Stimulated activated naive CD8-positive, alpha-beta T cell treated with anti-CD3 and anti-CD28 coated beads, Interleukin-15, amount 100 ng/mL, for 72 hours (primary cell): ENCODE measurements at regions not wholly inside any gene's neighbourhood (a gene's known extent, or its start where the extent isn't known, plus 50 kb on each side); places are given as distances from the start of the nearest gene placed in this dataset.
A peak's percentile ranks its signal among the peaks of the same experiment; 100 is the strongest.

Experiments
- ATAC-seq: fragments of 150-1000 bp; cut with Tn5 transposase; 2 replicates; pipeline ENCODE4 v1.10.0; 2021; ENCODE audit warnings: mild to moderate bottlenecking, moderate library complexity
- DNase-seq, 2 donors: peaks; one replicate each; pipeline ENCODE4 v3.0.0; 2021 to 2022
- H3K27ac Mint-ChIP-seq, 2 donors: one replicate each; pipeline ENCODE4 v1.8.0; 2022; ENCODE audit warnings: mild to moderate bottlenecking in 2 of 2, mixed read lengths in 2 of 2, moderate library complexity in 2 of 2
- H3K27me3 Mint-ChIP-seq: one replicate; pipeline ENCODE4 v1.8.0; 2022; ENCODE audit warnings: mixed read lengths
- H3K4me1 Mint-ChIP-seq: one replicate; pipeline ENCODE4 v1.8.0; 2022; ENCODE audit warnings: mild to moderate bottlenecking, mixed read lengths
- H3K4me3 Mint-ChIP-seq, 2 donors: one replicate each; pipeline ENCODE4 v1.8.0; 2022; ENCODE audit warnings: mild to moderate bottlenecking in 2 of 2, mixed read lengths in 2 of 2, moderate library complexity in 1 of 2
- H3K9me3 Mint-ChIP-seq, 2 donors: one replicate each; pipeline ENCODE4 v1.8.0; 2022; ENCODE audit warnings: mixed read lengths in 2 of 2

DNA sequence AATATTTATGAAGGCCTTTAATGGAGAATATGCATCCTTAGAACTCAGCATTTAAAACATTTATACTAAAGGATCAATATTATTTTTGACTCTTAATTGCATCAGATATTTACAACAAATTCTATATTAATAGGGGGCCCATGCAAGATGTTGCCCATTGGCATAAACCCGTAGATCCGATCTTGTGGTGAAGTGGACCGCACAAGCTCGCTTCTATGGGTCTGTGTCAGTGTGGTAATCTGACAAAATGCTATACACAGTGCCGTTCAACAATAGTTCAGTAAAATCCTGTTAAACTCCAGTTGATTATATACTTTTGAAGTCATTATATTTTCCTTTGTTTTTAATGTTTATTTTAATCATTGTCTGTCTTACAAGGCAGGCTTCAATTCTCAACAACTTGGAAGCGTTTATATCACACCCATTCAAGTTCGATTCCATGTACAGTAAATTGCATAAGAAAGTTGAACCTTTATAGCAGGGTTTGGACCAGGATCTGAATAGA is 809.2 kb downstream of the USP25 start:
- Mint-ChIP-seq H3K27ac (no peak overlapping the region), H3K27me3 (no peaks in the 10 kb centered on the region), H3K9me3 (no peaks in the 10 kb centered on the region), H3K4me3 (no peak overlapping the region), H3K4me1 (no peaks in the 10 kb centered on the region)
- DNase-seq (no peak), ATAC-seq (no peak)

GRCh38 chr21:16540966-16541727 is 811.4 kb downstream of the USP25 start:
- no peaks in the 10 kb centered on the region for H3K27me3 Mint-ChIP-seq
- no peaks in the 10 kb centered on the region for H3K9me3 Mint-ChIP-seq
- H3K4me3 Mint-ChIP-seq, result no peak overlapping the region
- H3K27ac Mint-ChIP-seq, result no peak overlapping the region
- no peak for DNase-seq
- no peak for ATAC-seq
- H3K4me1 Mint-ChIP-seq, result no peaks in the 10 kb centered on the region

- H3K4me1 Mint-ChIP-seq, result no peaks in the 10 kb centered on the region
- no peaks in the 10 kb centered on the region for H3K9me3 Mint-ChIP-seq
- H3K27ac Mint-ChIP-seq, result no peak overlapping the region
- ATAC-seq (no peak), DNase-seq (no peak)
- no peak overlapping the region for H3K4me3 Mint-ChIP-seq
- no peaks in the 10 kb centered on the region for H3K27me3 Mint-ChIP-seq
These were observed 820.3 kb downstream of the USP25 start for GRCh38 chr21:16550118-16550517.

DNA sequence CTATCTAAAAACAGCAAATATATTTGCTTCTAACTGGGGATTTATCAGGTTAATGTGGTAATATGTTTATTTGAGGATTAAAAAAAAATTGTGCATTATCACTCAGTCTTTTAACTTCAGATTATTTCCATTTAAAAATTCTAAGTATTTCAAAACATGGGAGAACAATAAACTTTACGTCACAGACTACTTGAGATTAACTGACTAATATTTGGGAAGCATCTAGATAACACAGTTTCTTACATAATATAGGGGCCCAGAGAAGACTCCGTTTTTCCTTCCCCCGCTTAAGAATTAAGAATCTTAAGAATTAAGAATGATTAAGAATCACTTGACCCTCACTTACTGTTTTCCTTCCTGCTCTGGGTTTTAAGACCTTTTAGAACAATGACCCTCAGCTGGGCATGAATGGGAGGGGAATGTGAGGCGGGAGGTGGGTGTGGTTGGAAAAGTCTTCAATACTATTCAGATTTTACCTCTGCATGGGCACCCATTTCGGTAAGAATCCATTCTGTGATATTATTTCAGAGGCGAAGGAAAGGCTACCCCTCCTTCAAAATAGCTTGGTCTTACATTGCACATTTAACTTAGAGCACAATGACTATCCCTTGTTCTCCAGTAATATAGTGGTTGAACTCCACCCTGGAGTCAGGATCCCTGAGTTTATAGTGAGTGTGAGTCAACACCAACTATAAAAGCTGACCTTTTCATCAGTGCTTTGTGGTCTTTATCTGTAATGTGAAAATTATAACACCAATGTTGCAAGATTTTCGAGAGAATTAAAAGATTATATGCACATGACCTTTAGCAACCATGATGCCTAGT is 821.3 kb downstream of the USP25 start:
- no peak overlapping the region for H3K27ac Mint-ChIP-seq
- H3K4me3 Mint-ChIP-seq, result no peak overlapping the region
- DNase-seq (no peak), ATAC-seq (no peak)
- H3K4me1 Mint-ChIP-seq, result no peaks in the 10 kb centered on the region
- H3K9me3 Mint-ChIP-seq, result no peaks in the 10 kb centered on the region
- H3K27me3 Mint-ChIP-seq, result no peaks in the 10 kb centered on the region

DNA sequence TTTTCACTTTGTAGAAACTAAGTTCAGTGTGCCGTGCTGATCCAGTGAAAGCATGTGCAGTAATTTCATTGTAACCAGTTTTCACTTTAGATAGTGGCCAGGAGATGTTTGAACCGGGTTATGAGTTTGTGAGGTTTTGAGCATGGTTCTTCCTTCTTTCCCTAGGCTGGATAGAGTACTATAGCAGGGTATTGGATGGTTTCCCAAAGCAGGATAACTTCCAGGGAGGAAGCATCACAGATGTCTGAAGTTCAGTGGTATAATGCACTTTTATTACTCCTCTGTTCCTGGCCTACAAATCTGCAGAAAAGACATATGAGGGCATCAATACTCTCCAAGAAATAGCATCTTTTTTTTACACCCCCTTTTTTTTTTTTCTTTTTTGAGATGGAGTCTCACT is 823.1 kb downstream of the USP25 start:
- ATAC-seq (no peak), DNase-seq (no peak)
- Mint-ChIP-seq H3K4me1 (no peaks in the 10 kb centered on the region), H3K27ac (no peak overlapping the region), H3K4me3 (no peak overlapping the region), H3K27me3 (no peaks in the 10 kb centered on the region), H3K9me3 (no peaks in the 10 kb centered on the region)

DNA sequence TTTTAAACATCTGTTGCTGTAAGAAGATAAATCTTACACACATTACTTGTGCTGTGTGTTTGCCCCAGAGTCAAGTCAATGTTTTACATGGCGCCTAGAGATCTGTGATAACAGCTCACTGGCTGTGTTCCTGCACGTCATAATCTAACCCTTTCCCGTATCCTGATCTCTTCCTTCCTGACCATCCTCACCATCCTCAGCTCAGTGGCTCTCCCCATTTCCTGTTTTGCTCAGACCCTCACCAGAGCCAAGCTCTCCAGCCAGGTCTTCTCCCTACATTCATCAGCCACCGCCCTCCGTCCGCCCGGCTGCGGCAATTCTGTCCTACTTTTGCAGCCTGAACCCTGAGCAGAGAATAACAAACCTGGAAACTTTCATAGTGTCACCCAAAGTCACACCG is 824.7 kb downstream of the USP25 start:
- Mint-ChIP-seq H3K4me3 (no peak overlapping the region), H3K4me1 (no peaks in the 10 kb centered on the region), H3K27ac (no peak overlapping the region), H3K27me3 (no peaks in the 10 kb centered on the region), H3K9me3 (no peaks in the 10 kb centered on the region)
- ATAC-seq (no peak), DNase-seq (no peak)

- ATAC-seq (no peak), DNase-seq (no peak)
- no peak overlapping the region for H3K4me3 Mint-ChIP-seq
- no peaks in the 10 kb centered on the region for H3K4me1 Mint-ChIP-seq
- H3K9me3 Mint-ChIP-seq, result no peaks in the 10 kb centered on the region
- H3K27me3 Mint-ChIP-seq, result no peaks in the 10 kb centered on the region
- no peak overlapping the region for H3K27ac Mint-ChIP-seq
These were observed 833.3 kb downstream of the USP25 start for GRCh38 chr21:16563116-16563515.

DNA sequence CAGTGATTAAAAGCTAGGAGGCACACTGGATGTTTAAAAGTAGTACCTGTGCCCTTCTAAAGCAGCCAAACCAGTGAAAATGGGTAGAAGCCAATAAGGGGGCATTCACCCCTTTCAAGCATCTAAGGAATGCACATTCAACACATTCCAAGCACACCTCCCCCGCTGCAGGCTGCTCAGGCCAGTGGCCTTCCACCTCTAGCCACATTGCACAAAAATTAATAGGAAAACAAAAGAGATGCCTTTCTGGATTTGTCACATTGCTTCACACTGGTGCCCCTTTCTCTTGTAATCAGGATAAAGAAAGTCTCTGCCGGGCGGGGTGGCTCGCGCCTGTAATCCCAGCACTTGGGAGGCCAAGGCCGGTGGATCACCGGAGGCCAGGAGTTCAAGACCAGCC is 834.0 kb downstream of the USP25 start:
- Mint-ChIP-seq H3K4me3 (no peak overlapping the region), H3K27ac (no peak overlapping the region), H3K4me1 (no peaks in the 10 kb centered on the region), H3K27me3 (no peaks in the 10 kb centered on the region), H3K9me3 (no peaks in the 10 kb centered on the region)
- no peak for DNase-seq
- ATAC-seq, result no peak

- no peak overlapping the region for H3K4me3 Mint-ChIP-seq
These were observed 838.5 kb downstream of the USP25 start for GRCh38 chr21:16568244-16568643.

DNA sequence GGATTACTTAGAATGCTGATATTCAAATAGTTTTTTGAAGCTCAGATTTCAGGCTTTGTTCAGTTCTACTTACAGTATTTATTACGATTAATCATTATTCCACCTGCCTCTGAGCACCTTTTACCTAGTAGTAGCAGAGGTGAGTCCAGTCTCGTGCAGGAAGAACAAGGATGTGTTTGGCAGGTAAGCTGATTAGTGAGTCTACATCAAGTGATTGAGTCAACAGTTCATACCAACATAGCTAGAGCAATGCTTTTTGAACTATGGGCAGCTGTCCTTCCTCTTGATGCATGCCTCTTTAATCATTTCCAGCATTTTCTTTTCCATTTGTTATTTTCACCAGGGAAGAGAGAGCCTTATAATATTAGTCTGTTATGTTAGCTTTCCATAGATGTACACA is 838.9 kb downstream of the USP25 start:
- no peaks in the 10 kb centered on the region for H3K27me3 Mint-ChIP-seq
- ATAC-seq (no peak), DNase-seq (no peak)
- H3K27ac Mint-ChIP-seq, result no peak overlapping the region
- H3K4me1 Mint-ChIP-seq, result no peaks in the 10 kb centered on the region
- no peak overlapping the region for H3K4me3 Mint-ChIP-seq
- H3K9me3 Mint-ChIP-seq, result no peaks in the 10 kb centered on the region

More at GRCh38 chr21:16568244-16568643, 838.5 kb downstream of the USP25 start:
- no peaks in the 10 kb centered on the region for H3K4me1 Mint-ChIP-seq
- DNase-seq (no peak), ATAC-seq (no peak)
- no peak overlapping the region for H3K27ac Mint-ChIP-seq
- no peaks in the 10 kb centered on the region for H3K27me3 Mint-ChIP-seq
- H3K9me3 Mint-ChIP-seq, result no peaks in the 10 kb centered on the region

DNA sequence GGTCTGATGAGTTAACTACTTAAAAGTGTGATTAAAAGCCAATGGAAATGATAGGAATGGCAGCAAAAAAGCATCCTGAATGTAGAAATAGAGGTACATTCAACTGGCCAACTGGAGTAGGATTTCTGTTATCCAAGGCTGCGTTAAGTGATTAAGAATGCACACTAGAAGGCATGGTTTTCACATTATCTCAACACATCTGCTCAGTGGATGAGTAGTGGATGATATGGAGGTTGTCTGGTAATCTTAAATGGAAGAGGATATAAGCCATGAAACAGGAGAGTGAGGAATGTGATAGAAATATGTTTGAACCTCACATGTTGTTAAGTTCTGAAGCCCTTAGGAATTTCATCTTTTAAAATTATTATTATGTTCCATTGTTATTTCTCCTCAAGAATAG is 839.9 kb downstream of the USP25 start:
- H3K4me1 Mint-ChIP-seq, result no peaks in the 10 kb centered on the region
- H3K27ac Mint-ChIP-seq, result peak overlapping the region in 1 of 2 donors; percentile 61
- H3K9me3 Mint-ChIP-seq, result no peaks in the 10 kb centered on the region

GRCh38 chr21:16570171-16570570 is 840.4 kb downstream of the USP25 start:
- H3K27ac Mint-ChIP-seq, result no peak overlapping the region
- ATAC-seq (no peak), DNase-seq (no peak)
- no peaks in the 10 kb centered on the region for H3K9me3 Mint-ChIP-seq
- H3K4me3 Mint-ChIP-seq, result no peak overlapping the region
- H3K27me3 Mint-ChIP-seq, result no peaks in the 10 kb centered on the region
- H3K4me1 Mint-ChIP-seq, result no peaks in the 10 kb centered on the region

More for the DNA sequence above, 839.9 kb downstream of the USP25 start:
- no peak for DNase-seq
- H3K27me3 Mint-ChIP-seq, result no peaks in the 10 kb centered on the region
- no peak for ATAC-seq
- H3K4me3 Mint-ChIP-seq, result no peak overlapping the region

DNA sequence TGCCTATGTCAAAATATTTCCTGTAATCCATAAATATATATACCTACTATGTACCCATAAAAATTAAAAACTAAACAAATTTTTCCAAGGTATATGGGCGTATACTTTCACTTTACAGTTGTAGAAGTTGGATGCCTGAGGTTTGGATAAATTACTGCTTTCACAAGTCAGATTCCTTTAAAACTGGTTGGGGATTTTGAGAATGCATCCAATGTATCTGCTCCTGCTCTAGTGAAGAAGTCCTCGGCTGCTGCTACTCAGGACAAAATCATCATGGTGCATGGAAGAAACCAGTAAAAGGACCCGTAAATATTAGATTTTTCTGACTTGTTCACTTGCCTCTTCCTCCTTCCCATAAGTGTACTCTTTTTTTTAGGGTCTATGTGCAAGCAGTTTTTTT is 841.1 kb downstream of the USP25 start:
- Mint-ChIP-seq H3K4me1 (no peaks in the 10 kb centered on the region), H3K4me3 (no peak overlapping the region), H3K9me3 (no peaks in the 10 kb centered on the region), H3K27ac (no peak overlapping the region), H3K27me3 (no peaks in the 10 kb centered on the region)
- no peak for DNase-seq
- no peak for ATAC-seq

GRCh38 chr21:16571594-16571993 is 841.8 kb downstream of the USP25 start:
- DNase-seq, result no peak
- no peak for ATAC-seq
- no peak overlapping the region for H3K4me3 Mint-ChIP-seq
- no peak overlapping the region for H3K27ac Mint-ChIP-seq
- no peaks in the 10 kb centered on the region for H3K4me1 Mint-ChIP-seq
- no peaks in the 10 kb centered on the region for H3K9me3 Mint-ChIP-seq
- H3K27me3 Mint-ChIP-seq, result no peaks in the 10 kb centered on the region

GRCh38 chr21:16572032-16572431 is 842.2 kb downstream of the USP25 start:
- DNase-seq (no peak), ATAC-seq (no peak)
- no peak overlapping the region for H3K4me3 Mint-ChIP-seq
- no peak overlapping the region for H3K27ac Mint-ChIP-seq
- H3K27me3 Mint-ChIP-seq, result no peaks in the 10 kb centered on the region
- no peaks in the 10 kb centered on the region for H3K9me3 Mint-ChIP-seq
- no peaks in the 10 kb centered on the region for H3K4me1 Mint-ChIP-seq

- Mint-ChIP-seq H3K27ac (no peak overlapping the region), H3K27me3 (no peaks in the 10 kb centered on the region), H3K4me3 (no peak overlapping the region), H3K4me1 (no peaks in the 10 kb centered on the region), H3K9me3 (no peaks in the 10 kb centered on the region)
- no peak for ATAC-seq
- DNase-seq, result no peak
These were observed 843.8 kb downstream of the USP25 start for GRCh38 chr21:16573578-16573977.
